Left colon (tissue), 2 donors: ENCODE measurements at regions not wholly inside any gene's neighbourhood (a gene's known extent, or its start where the extent isn't known, plus 50 kb on each side); places are given as distances from the start of the nearest gene placed in this dataset.

Experiments
- ATAC-seq: fragments of 200-7000 bp; cut with Tn5 transposase; one replicate; pipeline ENCODE4 v1.9.1; 2020; ENCODE audit warnings: mild to moderate bottlenecking, moderate library complexity
- DNase-seq, 2 donors: peaks; one replicate each; pipeline ENCODE4 v3.0.0-alpha.2; 2020
- intact Hi-C, 2 donors: fragments of 100-400 bp; cut with DNase I in 1 of 2; cut with micrococcal nuclease in 1 of 2; formaldehyde crosslinking; loops; one replicate each; pipeline versions ENCODE4 v1.11.2 to v1.14.0; 2022; cut with DNase I, micrococcal nuclease
- donor health status: DM: no; HTN: no; CAD: no.
- donor health status: DM: yes; HTN: yes; CAD: no.

DNA sequence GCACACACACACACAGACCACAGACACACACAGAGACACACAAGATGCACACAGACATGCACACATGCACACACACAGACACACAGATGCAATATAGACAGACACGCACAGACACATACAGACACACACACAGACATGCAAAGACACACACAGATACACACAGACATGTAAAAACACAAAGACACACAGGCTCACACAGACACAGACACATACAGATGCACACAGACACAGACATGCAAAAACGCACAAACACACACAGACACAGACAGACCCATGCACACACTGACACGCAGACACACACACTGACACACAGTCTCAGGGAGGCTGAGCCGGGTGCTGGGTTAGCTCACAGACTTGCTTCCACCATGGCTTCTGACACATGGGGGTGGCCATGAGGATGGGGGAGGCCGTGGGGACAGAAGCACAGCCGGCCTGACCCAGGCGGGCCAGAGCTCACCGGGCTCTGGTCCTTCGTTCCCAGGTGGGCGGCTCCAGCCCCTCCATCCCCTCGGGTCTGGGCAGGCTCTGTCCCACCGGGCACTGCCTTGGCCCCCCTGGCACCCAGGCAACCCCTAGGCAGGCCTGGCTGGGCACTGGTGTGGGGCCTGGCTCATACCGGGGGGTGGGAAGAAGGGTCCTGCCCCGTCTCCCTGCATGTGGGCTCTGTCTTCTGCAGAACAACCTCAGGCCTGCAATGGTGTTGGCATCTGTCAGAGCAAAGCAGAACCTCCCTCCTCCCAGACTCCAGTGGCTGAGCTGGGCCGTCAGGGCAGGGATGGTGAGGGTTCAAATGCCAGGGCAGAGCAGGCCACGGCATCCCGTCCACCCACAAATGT, 1489.5 kb downstream of the BRD1 start:
- no peak for ATAC-seq
- intact Hi-C loops: no loop called here
- no peak for DNase-seq

DNA sequence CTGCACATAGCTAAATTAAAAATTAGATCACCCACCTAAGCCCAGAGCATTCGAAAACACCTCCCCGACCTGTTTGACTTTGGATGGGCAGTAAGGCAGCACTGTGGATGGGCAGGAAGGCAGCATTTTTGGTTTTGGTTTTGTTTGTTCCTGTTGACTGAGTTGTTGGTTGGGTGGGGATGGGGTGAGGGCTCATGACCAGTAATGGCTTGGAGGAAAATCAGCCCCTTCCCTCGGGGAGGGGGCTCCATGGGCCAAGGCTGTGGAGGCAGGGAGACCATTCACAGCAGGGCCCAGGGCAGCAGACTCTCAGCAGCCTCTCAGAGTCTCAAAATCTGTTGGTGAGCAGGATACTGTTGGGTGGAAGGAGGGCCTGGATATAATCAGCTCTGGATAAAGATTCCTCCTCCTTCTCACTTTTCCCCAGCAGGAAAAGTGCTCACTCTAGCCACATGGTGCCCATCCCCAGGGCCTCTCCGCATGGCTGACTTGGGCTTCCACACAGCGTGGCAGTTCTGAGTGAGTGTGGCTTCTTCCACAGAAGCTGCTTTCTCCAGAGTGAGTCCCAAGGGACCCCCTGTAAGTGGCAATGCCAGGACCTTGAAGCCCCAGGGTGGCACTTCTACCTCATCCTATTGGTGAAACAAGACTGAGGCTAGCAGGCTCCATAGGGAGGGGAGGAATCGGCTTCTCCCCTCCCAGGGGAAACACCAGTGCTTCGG, 1491.2 kb downstream of the BRD1 start:
- ATAC-seq (no peak), DNase-seq (no peak)
- intact Hi-C loops: no loop called here

DNA sequence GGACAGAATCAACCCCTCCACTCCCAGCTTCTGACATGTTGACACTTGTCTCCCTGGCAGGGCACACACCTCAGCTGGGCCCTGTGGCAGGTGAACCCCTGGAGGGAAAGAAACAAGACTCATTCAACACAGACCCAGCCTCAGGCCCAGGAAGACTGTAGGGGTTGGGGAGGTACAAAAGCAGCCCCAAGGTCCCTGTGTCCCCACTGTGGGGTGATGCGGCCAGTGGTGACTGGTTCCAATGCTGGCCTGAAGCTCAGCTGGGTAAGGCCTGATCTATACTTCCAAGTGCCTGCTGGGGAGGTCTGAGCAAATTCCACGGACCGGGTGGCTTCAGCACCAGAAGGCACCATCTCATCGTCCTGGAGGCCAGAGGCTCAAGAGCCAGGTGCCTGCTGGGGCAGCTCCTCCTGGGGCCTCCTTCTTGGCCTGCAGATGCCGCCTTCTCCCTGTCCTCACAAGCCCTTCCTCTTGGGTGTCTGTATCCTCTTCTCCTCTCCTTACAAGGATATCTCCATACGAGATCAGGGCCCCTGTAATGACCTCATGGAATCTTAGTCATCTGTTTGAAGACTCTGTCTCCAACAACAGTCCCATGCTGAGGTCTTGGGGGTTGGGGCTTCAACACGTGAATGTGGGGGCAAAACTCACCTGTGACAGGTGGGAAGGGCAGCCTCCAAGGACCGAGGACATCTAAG, 1492.1 kb downstream of the BRD1 start:
- no peak for DNase-seq
- intact Hi-C loops: no loop called here
- no peak for ATAC-seq

DNA sequence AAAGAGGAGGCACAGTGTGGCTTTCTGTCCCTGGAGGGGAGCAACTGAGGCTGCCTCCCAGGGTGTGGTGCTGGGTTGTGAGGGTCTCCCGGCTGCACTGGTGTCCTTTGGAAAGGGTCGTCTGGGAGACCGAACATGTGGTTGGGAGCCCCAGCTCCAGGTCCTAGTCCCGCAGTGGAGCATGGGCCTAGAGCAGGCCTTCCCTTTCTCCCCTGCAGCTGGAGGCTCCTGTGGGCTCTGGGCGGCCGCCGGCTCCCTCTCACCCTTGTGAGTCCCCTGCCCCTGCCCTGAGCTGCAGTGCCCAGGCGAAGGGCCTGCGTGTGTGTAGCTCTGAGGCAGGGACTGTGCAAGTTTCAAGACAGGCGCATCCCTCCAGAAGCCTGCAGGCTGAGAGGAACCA, 1492.7 kb downstream of the BRD1 start:
- DNase-seq: no peak
- intact Hi-C loops: no loop called here
- ATAC-seq: no peak

DNA sequence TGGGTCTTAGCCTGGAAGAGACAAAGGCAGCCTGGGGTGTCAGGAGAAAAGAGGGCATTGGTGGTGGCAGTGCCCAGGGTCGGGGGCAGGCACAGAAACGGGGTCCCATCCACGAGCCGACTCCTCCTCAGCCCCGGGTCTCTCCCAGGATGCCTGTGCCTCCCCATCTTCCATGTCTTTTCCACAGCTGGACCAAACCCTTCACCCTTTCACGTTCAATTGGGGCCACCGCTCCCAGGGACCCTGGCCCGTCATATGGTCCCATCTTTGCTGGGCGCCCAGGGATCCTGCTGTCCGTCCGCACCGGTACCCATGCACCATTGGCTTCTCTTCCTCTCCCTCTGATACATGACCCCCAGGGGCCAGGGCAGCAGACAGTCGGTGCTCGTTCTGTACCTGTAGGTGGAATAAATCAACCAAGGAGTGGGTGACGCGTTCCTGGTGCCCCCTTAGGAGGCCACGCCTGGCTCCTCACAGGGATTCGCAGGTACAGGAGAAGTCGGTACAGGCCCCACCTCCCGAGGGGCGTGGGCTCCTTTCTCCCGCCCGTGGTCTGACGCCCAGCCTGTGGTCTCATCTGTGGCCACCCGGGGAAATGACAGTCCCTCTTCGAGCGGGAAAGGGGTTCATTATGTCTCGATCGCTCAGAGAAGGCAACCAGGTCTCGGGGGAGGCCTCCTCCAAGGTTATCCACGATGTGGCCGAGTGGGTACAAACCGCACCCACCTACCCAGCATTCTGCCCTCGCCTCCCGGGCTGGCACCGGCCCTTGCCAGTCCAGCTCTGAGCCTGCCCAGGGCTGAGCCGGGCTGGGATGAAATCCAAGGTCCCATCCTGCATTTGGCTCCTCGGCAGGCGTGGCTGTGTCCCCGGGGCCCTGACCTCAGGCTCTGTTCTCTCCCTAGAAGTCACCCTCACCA, 1493.6 kb downstream of the BRD1 start:
- intact Hi-C loops: no loop called here
- DNase-seq: no peak
- ATAC-seq: no peak

DNA sequence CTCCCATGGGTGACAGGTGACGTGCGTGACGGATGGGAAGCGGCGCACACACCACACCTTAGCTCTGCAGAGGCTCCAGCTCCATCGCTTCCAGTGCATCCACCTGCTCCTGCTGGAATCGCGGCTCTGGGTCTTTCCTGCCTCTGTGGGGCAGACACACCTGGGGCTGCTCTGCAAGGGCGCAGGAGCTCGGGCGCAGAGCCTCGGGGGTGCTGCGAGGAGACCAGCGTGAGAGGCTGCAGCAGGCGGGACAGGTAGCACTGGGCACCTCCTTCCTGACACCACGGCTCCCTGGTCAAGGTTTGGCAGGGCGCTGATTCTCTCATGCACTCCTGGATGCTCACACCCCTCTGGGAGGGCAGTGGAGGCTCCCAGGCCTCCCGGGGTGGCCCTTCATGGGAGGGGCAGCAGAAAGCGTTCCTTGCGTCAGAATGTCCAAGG, 1494.3 kb downstream of the BRD1 start:
- intact Hi-C loops: no loop called here
- no peak for ATAC-seq
- no peak for DNase-seq

DNA sequence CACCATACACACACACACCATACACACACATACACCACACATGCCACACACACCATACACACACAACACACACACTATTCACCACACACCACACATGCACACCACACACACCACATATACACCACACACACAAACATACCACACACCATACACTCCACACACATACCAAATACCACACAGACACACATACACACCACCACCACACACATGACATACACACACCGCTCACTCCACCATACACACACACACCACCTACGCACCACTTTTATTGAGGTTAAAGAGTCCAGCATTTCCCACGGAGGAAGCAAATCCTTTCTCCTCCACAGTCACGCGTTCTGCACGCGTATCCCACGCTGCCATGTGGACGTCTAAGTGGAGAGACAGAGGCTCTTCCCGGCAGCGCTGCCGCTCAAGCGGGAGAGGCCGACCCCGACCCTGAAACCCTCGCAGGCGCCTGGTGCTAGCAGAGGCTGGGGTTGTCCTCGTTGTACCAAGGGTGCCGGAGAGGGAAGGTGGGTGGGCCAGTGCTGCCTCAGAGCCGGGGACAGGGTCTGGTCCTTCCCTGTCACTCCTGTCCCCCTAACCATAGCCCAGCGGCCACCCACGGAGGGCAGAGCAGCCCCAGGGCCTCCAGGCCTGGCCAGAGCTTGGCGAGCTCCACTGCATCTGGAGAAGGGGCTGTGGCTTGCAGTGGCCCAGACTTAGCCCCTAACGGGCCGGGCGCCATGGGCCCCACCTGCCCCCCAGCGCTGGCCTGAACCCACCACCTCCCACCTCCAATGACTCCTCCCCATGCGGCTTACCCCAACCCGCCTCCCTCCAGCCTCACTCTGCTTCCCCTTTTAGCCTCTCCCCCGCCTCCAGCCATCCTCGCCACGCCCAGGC, 1495.0 kb downstream of the BRD1 start:
- no peak for DNase-seq
- no peak for ATAC-seq
- intact Hi-C loops: no loop called here

DNA sequence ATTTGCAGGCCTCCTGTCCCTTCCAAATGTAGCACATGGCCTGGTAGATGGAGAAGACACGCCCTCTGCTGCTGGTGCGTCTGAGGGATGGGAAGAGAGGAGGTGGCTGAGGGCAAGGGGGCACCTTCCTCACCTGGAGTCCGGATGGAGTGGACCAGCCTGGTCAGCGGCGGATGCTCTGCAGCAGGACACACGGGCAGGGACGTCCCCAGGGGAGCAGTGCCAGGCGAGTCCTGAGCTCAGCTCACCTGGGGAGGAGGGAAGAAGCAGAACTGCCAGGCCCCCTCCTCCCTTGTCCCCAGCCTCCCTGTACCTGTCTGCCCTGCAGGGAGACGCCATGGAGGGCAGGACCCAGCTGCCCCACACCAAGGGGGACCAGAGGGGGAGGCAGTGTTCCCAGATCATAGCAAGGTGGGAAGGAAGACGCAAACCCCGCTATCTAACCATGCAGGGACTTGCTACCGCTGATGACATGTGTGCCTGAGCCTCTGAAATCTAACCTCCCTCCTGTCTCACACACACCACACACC, 1495.9 kb downstream of the BRD1 start:
- no peak for DNase-seq
- intact Hi-C loops: no loop called here
- no peak for ATAC-seq

- no peak for ATAC-seq
- DNase-seq: no peak
- intact Hi-C loops: no loop called here
Measured at GRCh38 chr22:48331266-48331665, 1496.4 kb downstream of the BRD1 start.

GRCh38 chr22:48327721-48328120, 1500.0 kb downstream of the BRD1 start:
- DNase-seq: no peak
- intact Hi-C loops: no loop called here
- no peak for ATAC-seq

GRCh38 chr22:48323746-48324145, 1503.9 kb downstream of the BRD1 start:
- intact Hi-C loops: no loop called here
- DNase-seq (no peak), ATAC-seq (no peak)

GRCh38 chr22:48322907-48323306, 1504.8 kb downstream of the BRD1 start:
- DNase-seq: no peak
- intact Hi-C loops: no loop called here
- ATAC-seq: no peak

GRCh38 chr22:48321986-48322545, 1505.6 kb downstream of the BRD1 start:
- DNase-seq (no peak), ATAC-seq (no peak)
- intact Hi-C loops: no loop called here

DNA sequence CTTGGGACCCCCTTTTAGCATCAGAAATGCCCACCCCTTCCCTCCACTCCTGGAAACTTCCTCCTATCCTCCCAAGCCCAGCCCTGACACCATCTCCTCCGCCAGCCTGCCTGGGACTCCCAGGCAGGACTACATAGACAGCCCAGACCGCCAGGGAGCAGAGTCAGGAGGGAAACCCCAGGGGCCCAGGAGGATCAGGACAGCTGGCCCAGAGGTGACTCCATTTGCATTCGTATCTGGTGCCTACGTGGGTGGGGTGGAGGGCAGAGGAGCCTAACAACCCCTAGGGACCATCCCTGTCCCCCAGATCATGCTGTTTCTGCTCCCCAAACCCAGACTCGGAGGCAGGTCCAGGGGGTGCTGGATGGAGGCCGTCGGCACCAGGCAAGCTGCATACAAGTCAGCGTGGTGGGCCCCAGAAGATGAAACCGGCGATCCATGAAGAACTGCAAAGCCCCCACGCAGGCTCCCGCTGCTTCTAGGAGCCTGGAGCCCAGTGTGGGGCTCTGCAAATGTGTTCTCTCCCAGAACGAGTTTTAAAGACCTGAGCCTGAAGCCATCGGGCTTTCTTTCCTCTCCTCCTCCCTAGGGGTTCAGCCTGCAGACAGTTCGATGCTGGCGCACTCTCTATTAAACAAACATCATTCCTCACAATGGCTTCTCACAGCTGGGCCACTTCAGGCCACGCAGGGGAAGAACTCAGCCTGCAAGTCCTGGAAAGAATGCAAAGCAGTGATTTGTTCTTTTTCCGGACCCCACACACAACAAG, 1506.8 kb downstream of the BRD1 start:
- no peak for DNase-seq
- intact Hi-C loops: no loop called here
- ATAC-seq: no peak

GRCh38 chr22:48320048-48320682, 1507.5 kb downstream of the BRD1 start:
- intact Hi-C loops: no loop called here
- ATAC-seq: no peak
- DNase-seq: no peak

GRCh38 chr22:48319321-48320047, 1508.2 kb downstream of the BRD1 start:
- ATAC-seq (no peak), DNase-seq (no peak)
- intact Hi-C loops: no loop called here
